22Rv1 (cell line): ENCODE measurements at regions not wholly inside any gene's neighbourhood (a gene's known extent, or its start where the extent isn't known, plus 50 kb on each side); places are given as distances from the start of the nearest gene placed in this dataset.

Experiments
- H3K27ac ChIP-seq: fragments of 450-650 bp; 2 replicates; pipeline ENCODE4 v1.5.1; 2017
- CTCF ChIP-seq: fragments of 450-650 bp; IDR thresholded peaks from 2 replicates; pipeline ENCODE4 v1.5.1; 2017; ENCODE audit warnings: mild to moderate bottlenecking
- ZFX ChIP-seq: fragments of 450-650 bp; IDR thresholded peaks from 2 replicates; pipeline ENCODE4 v1.6.1; 2017; ENCODE audit warnings: antibody characterized with exemption, borderline replicate concordance

GRCh38 chr6:21947731-21948386, 349.0 kb downstream of the PRL start:
- H3K27ac ChIP-seq = no peak overlapping the region

GRCh38 chr6:21949211-21949801, 347.5 kb downstream of the PRL start:
- TF ChIP-seq ZFX (no peak), CTCF (no peak)
- H3K27ac ChIP-seq = no peak overlapping the region

More at GRCh38 chr6:21947731-21948386, 349.0 kb downstream of the PRL start:
- TF ChIP-seq ZFX (no peak), CTCF (no peak)

- H3K27ac ChIP-seq = no peak overlapping the region
Observed at GRCh38 chr6:21952367-21952766, 344.5 kb downstream of the PRL start.

GRCh38 chr6:21953831-21954801, 342.7 kb downstream of the PRL start:
- TF ChIP-seq CTCF (no peak), ZFX (no peak)
- no peak overlapping the region for H3K27ac ChIP-seq

More at GRCh38 chr6:21952367-21952766, 344.5 kb downstream of the PRL start:
- TF ChIP-seq CTCF = no peak
- TF ChIP-seq ZFX = no peak

GRCh38 chr6:21955053-21955595, 341.7 kb downstream of the PRL start:
- no peak overlapping the region for H3K27ac ChIP-seq
- TF ChIP-seq CTCF = no peak
- TF ChIP-seq ZFX = no peak

GRCh38 chr6:21955951-21956350, 340.9 kb downstream of the PRL start:
- H3K27ac ChIP-seq = no peak overlapping the region
- TF ChIP-seq ZFX = no peak
- TF ChIP-seq CTCF = no peak
